KMS-11 (cell line): ENCODE measurements at regions not wholly inside any gene's neighbourhood (a gene's known extent, or its start where the extent isn't known, plus 50 kb on each side); places are given as distances from the start of the nearest gene placed in this dataset.

ENCODE experiments used
- H2AFZ ChIP-seq: fragments of 200-600 bp; sonication (generic); 2 replicates; pipeline ENCODE4 v1.6.1; 2016; ENCODE audit warnings: antibody characterized with exemption, mixed run types, low read depth
- H3K27ac ChIP-seq: fragments of 200-600 bp; sonication (generic); 2 replicates; pipeline ENCODE4 v1.6.1; 2016; ENCODE audit warnings: mild to moderate bottlenecking, mixed run types
- H3K27me3 ChIP-seq: fragments of 200-600 bp; sonication (generic); 2 replicates; pipeline ENCODE4 v1.6.1; 2017; ENCODE audit warnings: mild to moderate bottlenecking, low read depth, mixed run types, moderate library complexity; ENCODE audit not compliant: insufficient read depth
- H3K36me3 ChIP-seq: fragments of 200-600 bp; sonication (generic); 2 replicates; pipeline ENCODE4 v1.6.1; 2017; ENCODE audit warnings: mild to moderate bottlenecking, mixed run types; ENCODE audit not compliant: insufficient read depth
- H3K4me1 ChIP-seq: fragments of 200-600 bp; sonication (generic); 2 replicates; pipeline ENCODE4 v1.6.1; 2016; ENCODE audit warnings: mild to moderate bottlenecking, low read depth, mixed run types; ENCODE audit not compliant: poor library complexity, severe bottlenecking
- H3K4me2 ChIP-seq: fragments of 200-600 bp; sonication (generic); 2 replicates; pipeline ENCODE4 v1.7.0; 2016; ENCODE audit warnings: mild to moderate bottlenecking, mixed run types
- H3K4me3 ChIP-seq: fragments of 200-600 bp; sonication (generic); IDR thresholded peaks from 2 replicates; pipeline ENCODE4 v1.6.1; 2017; ENCODE audit warnings: low read depth, low read length, mixed read lengths; ENCODE audit not compliant: insufficient read depth
- H3K79me2 ChIP-seq: fragments of 200-600 bp; sonication (generic); 2 replicates; pipeline ENCODE4 v1.6.1; 2016; ENCODE audit warnings: low read depth, mixed run types; ENCODE audit not compliant: insufficient read depth
- H3K9ac ChIP-seq: fragments of 200-600 bp; sonication (generic); 2 replicates; pipeline ENCODE4 v1.6.1; 2016; ENCODE audit warnings: mild to moderate bottlenecking, mixed run types
- H4K20me1 ChIP-seq: fragments of 200-600 bp; sonication (generic); 2 replicates; pipeline ENCODE4 v1.6.1; 2016; ENCODE audit warnings: mild to moderate bottlenecking, mixed run types; ENCODE audit not compliant: insufficient read depth
- TF ChIP-seq, protein P1 (sequence below): fragments of 200-600 bp; sonication (generic); conservative IDR thresholded peaks from 2 replicates; pipeline ENCODE4 v1.6.1; 2017; ENCODE audit warnings: low read depth, mild to moderate bottlenecking, antibody characterized with exemption, low read length, moderate library complexity, mixed read lengths

DNA sequence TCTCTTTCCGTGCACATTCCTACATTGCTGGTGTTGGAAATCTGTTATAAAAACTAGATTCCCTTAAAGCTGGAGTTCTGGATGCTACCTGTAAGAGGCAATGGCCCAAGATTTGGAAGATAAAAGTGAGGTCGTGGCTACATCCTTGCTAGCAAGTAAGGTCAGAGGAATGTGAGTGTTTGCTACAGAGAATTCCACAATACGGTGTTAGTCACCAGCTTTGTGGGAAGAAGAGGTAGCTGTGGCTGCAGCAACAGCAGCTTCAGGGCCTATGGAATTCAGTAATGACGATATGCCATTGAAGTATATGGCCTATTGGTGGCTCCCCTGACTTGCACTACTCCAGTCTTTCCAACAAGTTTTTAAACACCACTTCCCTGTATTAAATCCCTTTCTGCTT lies 227.7 kb upstream of the TMEM260 start:
- Histone ChIP-seq H3K4me1 (no peaks in the 10 kb centered on the region), H3K4me2 (no peak overlapping the region), H2AFZ (no peak overlapping the region), H3K9ac (no peak overlapping the region), H3K4me3 (no peak overlapping the region), H4K20me1 (no peaks in the 10 kb centered on the region), H3K27ac (no peak overlapping the region), H3K36me3 (no peaks in the 10 kb centered on the region), H3K79me2 (no peaks in the 10 kb centered on the region), H3K27me3 (no peaks in the 10 kb centered on the region)
- TF ChIP-seq, protein P1, sequence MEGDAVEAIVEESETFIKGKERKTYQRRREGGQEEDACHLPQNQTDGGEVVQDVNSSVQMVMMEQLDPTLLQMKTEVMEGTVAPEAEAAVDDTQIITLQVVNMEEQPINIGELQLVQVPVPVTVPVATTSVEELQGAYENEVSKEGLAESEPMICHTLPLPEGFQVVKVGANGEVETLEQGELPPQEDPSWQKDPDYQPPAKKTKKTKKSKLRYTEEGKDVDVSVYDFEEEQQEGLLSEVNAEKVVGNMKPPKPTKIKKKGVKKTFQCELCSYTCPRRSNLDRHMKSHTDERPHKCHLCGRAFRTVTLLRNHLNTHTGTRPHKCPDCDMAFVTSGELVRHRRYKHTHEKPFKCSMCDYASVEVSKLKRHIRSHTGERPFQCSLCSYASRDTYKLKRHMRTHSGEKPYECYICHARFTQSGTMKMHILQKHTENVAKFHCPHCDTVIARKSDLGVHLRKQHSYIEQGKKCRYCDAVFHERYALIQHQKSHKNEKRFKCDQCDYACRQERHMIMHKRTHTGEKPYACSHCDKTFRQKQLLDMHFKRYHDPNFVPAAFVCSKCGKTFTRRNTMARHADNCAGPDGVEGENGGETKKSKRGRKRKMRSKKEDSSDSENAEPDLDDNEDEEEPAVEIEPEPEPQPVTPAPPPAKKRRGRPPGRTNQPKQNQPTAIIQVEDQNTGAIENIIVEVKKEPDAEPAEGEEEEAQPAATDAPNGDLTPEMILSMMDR = no peak

DNA sequence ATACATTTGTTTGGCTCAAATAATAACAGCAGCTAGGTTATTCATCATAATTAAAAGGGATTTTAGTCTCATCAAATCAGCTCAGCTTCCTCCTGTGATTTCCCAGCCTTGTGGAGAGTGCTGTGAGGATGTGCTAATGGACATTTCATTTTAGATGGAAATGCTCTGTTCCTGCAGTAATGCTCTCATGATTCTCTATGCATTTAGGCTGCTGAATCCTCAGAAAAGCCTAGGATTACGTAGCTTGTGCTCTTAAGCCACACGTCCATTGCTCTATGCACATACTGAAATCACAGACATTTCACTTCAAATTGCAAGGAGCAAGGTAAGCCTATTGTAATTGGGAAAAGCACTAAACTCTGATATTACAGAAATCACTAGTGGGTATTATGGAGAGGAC lies 226.6 kb upstream of the TMEM260 start:
- TF ChIP-seq, protein P1 = no peak
- Histone ChIP-seq H4K20me1 (no peaks in the 10 kb centered on the region), H3K27ac (no peak overlapping the region), H2AFZ (no peak overlapping the region), H3K79me2 (no peaks in the 10 kb centered on the region), H3K36me3 (no peaks in the 10 kb centered on the region), H3K4me3 (no peak overlapping the region), H3K9ac (no peak overlapping the region), H3K4me2 (no peak overlapping the region), H3K27me3 (no peaks in the 10 kb centered on the region), H3K4me1 (no peaks in the 10 kb centered on the region)

DNA sequence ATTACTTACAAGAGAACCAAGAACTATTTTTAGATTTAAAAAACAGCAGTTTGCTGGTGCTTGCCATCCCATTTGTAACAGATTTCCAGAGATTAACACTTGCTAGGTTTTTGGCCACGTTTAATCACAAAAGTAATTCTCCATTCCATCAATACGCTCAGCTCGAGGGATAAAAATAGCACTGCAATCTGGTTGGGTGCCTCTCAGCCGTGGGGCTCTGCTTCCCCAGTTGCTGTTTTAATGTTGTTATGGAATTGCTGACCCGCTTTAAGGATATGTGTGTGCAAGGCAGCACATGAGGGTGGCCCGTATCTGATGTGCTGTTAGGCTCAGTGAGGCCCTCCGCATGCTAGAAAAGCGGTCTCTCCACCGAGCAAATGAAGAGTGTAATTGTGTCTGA lies 222.2 kb upstream of the TMEM260 start:
- no peaks in the 10 kb centered on the region for H3K36me3 ChIP-seq
- no peak overlapping the region for H3K4me3 ChIP-seq
- no peaks in the 10 kb centered on the region for H3K27me3 ChIP-seq
- no peak overlapping the region for H2AFZ ChIP-seq
- H3K79me2 ChIP-seq = no peaks in the 10 kb centered on the region
- no peak overlapping the region for H3K27ac ChIP-seq
- H3K9ac ChIP-seq = no peak overlapping the region
- H4K20me1 ChIP-seq = no peaks in the 10 kb centered on the region
- H3K4me2 ChIP-seq = no peak overlapping the region
- no peaks in the 10 kb centered on the region for H3K4me1 ChIP-seq
- TF ChIP-seq, protein P1 = no peak

DNA sequence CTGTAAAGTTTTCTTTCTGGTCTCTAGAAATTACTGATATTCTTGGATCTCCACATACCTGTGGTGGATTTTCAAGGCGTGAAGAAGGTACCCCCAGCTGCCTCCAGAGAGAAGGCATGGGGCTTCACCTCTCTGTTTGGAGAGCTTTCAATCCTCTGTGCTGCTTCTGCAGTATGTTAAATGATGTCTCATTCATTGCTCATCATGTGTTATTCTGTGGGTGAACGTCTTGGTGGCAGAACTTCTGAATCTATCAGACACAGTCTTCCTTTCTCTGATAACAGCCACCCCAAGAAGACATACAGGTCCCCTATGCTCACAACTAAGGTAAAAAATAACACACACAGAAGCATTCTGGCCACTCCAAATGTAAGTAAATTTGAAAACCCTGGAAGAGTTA lies 221.3 kb upstream of the TMEM260 start:
- no peak overlapping the region for H3K4me3 ChIP-seq
- no peaks in the 10 kb centered on the region for H3K27me3 ChIP-seq
- H3K9ac ChIP-seq = no peak overlapping the region
- H2AFZ ChIP-seq = no peak overlapping the region
- no peaks in the 10 kb centered on the region for H3K4me1 ChIP-seq
- no peak overlapping the region for H3K4me2 ChIP-seq
- no peak overlapping the region for H3K27ac ChIP-seq
- no peaks in the 10 kb centered on the region for H4K20me1 ChIP-seq
- TF ChIP-seq, protein P1 = no peak
- no peaks in the 10 kb centered on the region for H3K36me3 ChIP-seq
- no peaks in the 10 kb centered on the region for H3K79me2 ChIP-seq
